HCT116 (cell line): ENCODE measurements at regions not wholly inside any gene's neighbourhood (a gene's known extent, or its start where the extent isn't known, plus 50 kb on each side); places are given as distances from the start of the nearest gene placed in this dataset.

Experiments used
- ATAC-seq: fragments of 200-7000 bp; cut with Tn5 transposase; 2 replicates; pipeline ENCODE4 v1.9.1; 2020; ENCODE audit warnings: mild to moderate bottlenecking, moderate library complexity
- BruUV-seq: library from RNA; stranded (reverse); fragments of 400-500 nt; replicated peaks from 2 replicates; lab custom pipeline; 2021; lab: Mats Ljungman, UMichigan
- CTCF ChIA-PET: fragments of 300-600 bp; sonication (Branson Sonifier 250); formaldehyde crosslinking; loops from one replicate; lab custom pipeline; 2021; ENCODE audit warnings: antibody characterized with exemption; lab: Charles Lee
- POLR2A ChIA-PET: fragments of 300-600, 350-600 bp; sonication (Branson Sonifier 250); formaldehyde crosslinking; loops from one replicate; lab custom pipeline; 2021; ENCODE audit warnings: antibody characterized with exemption; lab: Charles Lee
- RAD21 ChIA-PET, 2 experiments: fragments of 300-600 bp; sonication (Branson Sonifier 250); formaldehyde crosslinking; loops; one replicate each; lab custom pipeline; 2023; ENCODE audit warnings: low total read pairs in 2 of 2; ENCODE audit not compliant: uncharacterized antibody in 2 of 2, unreplicated experiment in 2 of 2, low non-redundant PET in 1 of 2; lab: Charles Lee
- DNase-seq: peaks from one replicate; pipeline ENCODE4 v3.0.0-alpha.2; 2010; ENCODE audit warnings: low read depth, low spot score
- H2AFZ ChIP-seq: fragments of 200-600 bp; shearing (Covaris generic), sonication (generic); 2 replicates; pipeline ENCODE4 v1.6.1; 2017; ENCODE audit warnings: low read depth, mixed run types, mixed read lengths, antibody characterized with exemption, low read length; ENCODE audit not compliant: poor library complexity, severe bottlenecking
- H3K27ac ChIP-seq: 2 replicates; pipeline ENCODE4 v1.5.1; 2012; ENCODE audit warnings: low read depth, low read length
- H3K27me3 ChIP-seq: fragments of 200-600 bp; sonication (generic); 2 replicates; pipeline ENCODE4 v1.6.1; 2016; ENCODE audit warnings: mixed run types, low read length, mixed read lengths; ENCODE audit not compliant: insufficient read depth
- H3K36me3 ChIP-seq, 2 experiments: fragments of 200-500 bp in 1 of 2; fragments of 200-600 bp in 1 of 2; sonication (Bioruptor generic) in 1 of 2; sonication (generic) in 1 of 2; 2 replicates each; pipeline versions ENCODE4 v1.5.1 to v1.6.1; 2014 to 2016; ENCODE audit warnings: low read length in 2 of 2, inconsistent platforms in 1 of 2, mixed read lengths in 1 of 2, mixed run types in 1 of 2; ENCODE audit not compliant: insufficient read depth in 2 of 2, control insufficient read depth in 1 of 2
- H3K4me1 ChIP-seq, 2 experiments: fragments of 200-600 bp in 1 of 2; sonication (generic) in 1 of 2; 2 replicates each; pipeline versions ENCODE4 v1.5.1 to v1.6.1; 2012 to 2017; ENCODE audit warnings: low read length in 2 of 2, inconsistent platforms in 1 of 2, mild to moderate bottlenecking in 1 of 2, mixed read lengths in 1 of 2, mixed run types in 1 of 2, moderate library complexity in 1 of 2; ENCODE audit not compliant: insufficient read depth in 2 of 2, control insufficient read depth in 1 of 2
- H3K4me2 ChIP-seq: fragments of 200-600 bp; sonication (generic); 2 replicates; pipeline ENCODE4 v1.6.1; 2017; ENCODE audit warnings: mixed run types, low read length, mixed read lengths
- H3K4me3 ChIP-seq, 2 experiments: fragments of 200-600 bp in 1 of 2; sonication (generic) in 1 of 2; replicated peaks in 1 of 2; 2 replicates each; pipeline ENCODE4 v1.5.1; 2011 to 2016; ENCODE audit warnings: low read length in 2 of 2, control low read depth in 1 of 2, low read depth in 1 of 2, mild to moderate bottlenecking in 1 of 2, mixed read lengths in 1 of 2, mixed run types in 1 of 2
- H3K79me2 ChIP-seq: fragments of 200-600 bp; sonication (generic); 2 replicates; pipeline ENCODE4 v1.6.1; 2017; ENCODE audit warnings: mild to moderate bottlenecking, mixed run types, low read length, moderate library complexity, mixed read lengths; ENCODE audit not compliant: insufficient read depth
- H3K9ac ChIP-seq: fragments of 200-600 bp; sonication (generic); 2 replicates; pipeline ENCODE4 v1.6.1; 2016; ENCODE audit warnings: low read length, mixed read lengths
- H3K9me2 ChIP-seq: fragments of 200-600 bp; sonication (generic), shearing (Covaris generic); 2 replicates; pipeline ENCODE4 v1.6.1; 2017; ENCODE audit warnings: mixed run types, mild to moderate bottlenecking, moderate library complexity; ENCODE audit not compliant: insufficient read depth
- H3K9me3 ChIP-seq, 2 experiments: fragments of 200-500 bp in 1 of 2; fragments of 200-600 bp in 1 of 2; sonication (Bioruptor generic) in 1 of 2; sonication (generic) in 1 of 2; 2 replicates each; pipeline ENCODE4 v1.6.1; 2014 to 2017; ENCODE audit warnings: low read length in 2 of 2, mixed read lengths in 2 of 2, inconsistent platforms in 1 of 2, low read depth in 1 of 2, mild to moderate bottlenecking in 1 of 2, mixed run types in 1 of 2, moderate library complexity in 1 of 2; ENCODE audit not compliant: control insufficient read depth in 1 of 2, insufficient read depth in 1 of 2
- H4K20me1 ChIP-seq: fragments of 200-600 bp; sonication (generic), shearing (Covaris generic); 2 replicates; pipeline ENCODE4 v1.6.1; 2017; ENCODE audit warnings: mixed run types, mild to moderate bottlenecking, moderate library complexity; ENCODE audit not compliant: insufficient read depth
- CBX3 ChIP-seq: IDR thresholded peaks from 2 replicates; pipeline ENCODE4 v1.6.1; 2012; ENCODE audit warnings: low read depth
- CTCF ChIP-seq, 3 experiments: fragments of 200-600 bp in 1 of 3; sonication (generic) in 1 of 3; IDR thresholded peaks in 2 of 3; conservative IDR thresholded peaks in 1 of 3; 2 replicates each; pipeline ENCODE4 v1.5.1; 2012 to 2017; ENCODE audit warnings: low read depth in 2 of 3, low read length in 2 of 3, antibody characterized with exemption in 1 of 3, borderline replicate concordance in 1 of 3, control low read depth in 1 of 3, mild to moderate bottlenecking in 1 of 3, mixed read lengths in 1 of 3, mixed run types in 1 of 3, moderate library complexity in 1 of 3; ENCODE audit not compliant: insufficient read depth in 1 of 3
- EGR1 ChIP-seq: IDR thresholded peaks from 2 replicates; pipeline ENCODE4 v1.6.1; 2012; ENCODE audit warnings: low read depth
- ELF1 ChIP-seq: IDR thresholded peaks from 2 replicates; pipeline ENCODE4 v1.6.1; 2012; ENCODE audit warnings: low read depth, borderline replicate concordance
- EZH2phosphoT487 ChIP-seq: fragments of 200-600 bp; IDR thresholded peaks from 2 replicates; pipeline ENCODE4 v1.6.1; 2018; ENCODE audit warnings: antibody characterized with exemption, borderline replicate concordance
- FOSL1 ChIP-seq: IDR thresholded peaks from 2 replicates; pipeline ENCODE4 v1.6.1; 2012; ENCODE audit warnings: low read depth
- JUND ChIP-seq: IDR thresholded peaks from 2 replicates; pipeline ENCODE4 v1.6.1; 2012
- POLR2A ChIP-seq: IDR thresholded peaks from 2 replicates; pipeline ENCODE4 v1.7.0; 2011; ENCODE audit warnings: borderline replicate concordance; ENCODE audit not compliant: insufficient read depth, insufficient read length; ENCODE audit errors: extremely low read depth
- RAD21 ChIP-seq: IDR thresholded peaks from 2 replicates; pipeline ENCODE4 v1.6.1; 2012; ENCODE audit warnings: low read depth, mild to moderate bottlenecking
- SIN3A ChIP-seq: IDR thresholded peaks from 2 replicates; pipeline ENCODE4 v1.6.1; 2012; ENCODE audit warnings: low read depth
- TCF7L2 ChIP-seq: IDR thresholded peaks from 2 replicates; pipeline ENCODE4 v1.7.0; 2011; ENCODE audit warnings: borderline replicate concordance, inconsistent platforms; ENCODE audit not compliant: insufficient read depth, insufficient read length; ENCODE audit errors: extremely low read depth
- YY1 ChIP-seq: IDR thresholded peaks from 2 replicates; pipeline ENCODE4 v1.6.1; 2011; ENCODE audit warnings: low read length, low read depth, moderate library complexity, mild to moderate bottlenecking; ENCODE audit not compliant: insufficient replicate concordance; ENCODE audit errors: extremely low read depth
- ZFX ChIP-seq: fragments of 450-650 bp; IDR thresholded peaks from 2 replicates; pipeline ENCODE4 v1.6.1; 2017
- ZNF274 ChIP-seq: fragments of 200-500 bp; sonication (Bioruptor generic); IDR thresholded peaks from 2 replicates; pipeline ENCODE4 v1.6.1; 2014; ENCODE audit warnings: mild to moderate bottlenecking, low read depth, low read length, inconsistent platforms
- intact Hi-C: fragments of 100-400 bp; cut with micrococcal nuclease; formaldehyde crosslinking; loops from 2 replicates; pipeline ENCODE4 v1.10.0; 2022
- TF ChIP-seq, protein P1 (sequence below): IDR thresholded peaks from 2 replicates; pipeline ENCODE4 v1.6.1; 2012; ENCODE audit warnings: low read depth
- TF ChIP-seq, protein P2 (sequence below): IDR thresholded peaks from 2 replicates; pipeline ENCODE4 v1.6.1; 2011; ENCODE audit warnings: mild to moderate bottlenecking, low read length, moderate library complexity; ENCODE audit not compliant: insufficient replicate concordance; ENCODE audit errors: extremely low read depth
- TF ChIP-seq, protein P3 (sequence below): IDR thresholded peaks from 2 replicates; pipeline ENCODE4 v1.6.1; 2012

DNA sequence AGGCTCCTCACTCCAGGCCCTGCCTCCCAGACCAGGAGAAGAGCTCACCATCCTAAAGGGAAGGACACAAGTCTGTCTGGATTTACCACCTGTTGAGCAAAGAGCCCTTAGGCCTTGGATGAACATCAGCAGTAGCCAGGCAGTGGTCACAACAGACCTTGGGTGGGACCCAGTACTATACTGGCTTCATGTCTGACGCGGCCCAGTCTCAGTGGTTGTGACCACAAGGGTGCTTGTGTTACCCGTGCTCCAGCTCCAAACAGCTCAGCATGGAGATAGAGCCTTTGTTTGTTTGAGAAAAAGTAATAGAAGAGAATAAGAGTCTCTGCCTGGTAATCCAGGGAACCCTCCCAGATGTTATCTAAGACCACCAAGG, 617.4 kb downstream of the BRINP1 start (continued):
- no peak for TF ChIP-seq ZNF274
- no peak for TF ChIP-seq EGR1

GRCh38 chr9:118761016-118761790, 608.0 kb downstream of the BRINP1 start:
- DNase-seq (no peak), ATAC-seq (no peak)
- ChIA-PET POLR2A (no interaction called here), CTCF (no interaction called here), RAD21 (no interaction called here)
- Histone ChIP-seq H3K4me1 (no peaks in the 10 kb centered on the region), H3K9ac (no peak overlapping the region), H2AFZ (no peak overlapping the region), H3K79me2 (no peaks in the 10 kb centered on the region), H3K27me3 (no peaks in the 10 kb centered on the region), H3K9me3 (peaks cover 17 to 25% of the 10 kb centered on the region in 2 experiments; a peak in 2 of 4 replicates), H3K4me2 (no peak overlapping the region), H3K9me2 (no peaks in the 10 kb centered on the region), H3K27ac (no peak overlapping the region), H3K4me3 (no peak overlapping the region), H3K36me3 (no peaks in the 10 kb centered on the region), H4K20me1 (no peaks in the 10 kb centered on the region)
- no TSS peak for BruUV-seq
- intact Hi-C loops = no loop called here
- TF ChIP-seq CBX3 (no peak), RAD21 (no peak), SIN3A (no peak), POLR2A (no peak), CTCF (IDR thresholded peaks at IDR 0.05 in 2 of 3, conservative IDR thresholded peaks at IDR 0.05 in 1 of 3; ENCODE audit: borderline replicate concordance in 1 of 3, insufficient read depth in 1 of 3, low read depth in 2 of 3, low read length in 2 of 3) (no peak), JUND (no peak), ELF1 (no peak), TCF7L2 (no peak), FOSL1 (no peak), YY1 (no peak), ZNF274 (no peak), EZH2phosphoT487 (no peak), ZFX (no peak)
- TF ChIP-seq, protein P1, sequence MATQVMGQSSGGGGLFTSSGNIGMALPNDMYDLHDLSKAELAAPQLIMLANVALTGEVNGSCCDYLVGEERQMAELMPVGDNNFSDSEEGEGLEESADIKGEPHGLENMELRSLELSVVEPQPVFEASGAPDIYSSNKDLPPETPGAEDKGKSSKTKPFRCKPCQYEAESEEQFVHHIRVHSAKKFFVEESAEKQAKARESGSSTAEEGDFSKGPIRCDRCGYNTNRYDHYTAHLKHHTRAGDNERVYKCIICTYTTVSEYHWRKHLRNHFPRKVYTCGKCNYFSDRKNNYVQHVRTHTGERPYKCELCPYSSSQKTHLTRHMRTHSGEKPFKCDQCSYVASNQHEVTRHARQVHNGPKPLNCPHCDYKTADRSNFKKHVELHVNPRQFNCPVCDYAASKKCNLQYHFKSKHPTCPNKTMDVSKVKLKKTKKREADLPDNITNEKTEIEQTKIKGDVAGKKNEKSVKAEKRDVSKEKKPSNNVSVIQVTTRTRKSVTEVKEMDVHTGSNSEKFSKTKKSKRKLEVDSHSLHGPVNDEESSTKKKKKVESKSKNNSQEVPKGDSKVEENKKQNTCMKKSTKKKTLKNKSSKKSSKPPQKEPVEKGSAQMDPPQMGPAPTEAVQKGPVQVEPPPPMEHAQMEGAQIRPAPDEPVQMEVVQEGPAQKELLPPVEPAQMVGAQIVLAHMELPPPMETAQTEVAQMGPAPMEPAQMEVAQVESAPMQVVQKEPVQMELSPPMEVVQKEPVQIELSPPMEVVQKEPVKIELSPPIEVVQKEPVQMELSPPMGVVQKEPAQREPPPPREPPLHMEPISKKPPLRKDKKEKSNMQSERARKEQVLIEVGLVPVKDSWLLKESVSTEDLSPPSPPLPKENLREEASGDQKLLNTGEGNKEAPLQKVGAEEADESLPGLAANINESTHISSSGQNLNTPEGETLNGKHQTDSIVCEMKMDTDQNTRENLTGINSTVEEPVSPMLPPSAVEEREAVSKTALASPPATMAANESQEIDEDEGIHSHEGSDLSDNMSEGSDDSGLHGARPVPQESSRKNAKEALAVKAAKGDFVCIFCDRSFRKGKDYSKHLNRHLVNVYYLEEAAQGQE = no peak
- TF ChIP-seq, protein P2, sequence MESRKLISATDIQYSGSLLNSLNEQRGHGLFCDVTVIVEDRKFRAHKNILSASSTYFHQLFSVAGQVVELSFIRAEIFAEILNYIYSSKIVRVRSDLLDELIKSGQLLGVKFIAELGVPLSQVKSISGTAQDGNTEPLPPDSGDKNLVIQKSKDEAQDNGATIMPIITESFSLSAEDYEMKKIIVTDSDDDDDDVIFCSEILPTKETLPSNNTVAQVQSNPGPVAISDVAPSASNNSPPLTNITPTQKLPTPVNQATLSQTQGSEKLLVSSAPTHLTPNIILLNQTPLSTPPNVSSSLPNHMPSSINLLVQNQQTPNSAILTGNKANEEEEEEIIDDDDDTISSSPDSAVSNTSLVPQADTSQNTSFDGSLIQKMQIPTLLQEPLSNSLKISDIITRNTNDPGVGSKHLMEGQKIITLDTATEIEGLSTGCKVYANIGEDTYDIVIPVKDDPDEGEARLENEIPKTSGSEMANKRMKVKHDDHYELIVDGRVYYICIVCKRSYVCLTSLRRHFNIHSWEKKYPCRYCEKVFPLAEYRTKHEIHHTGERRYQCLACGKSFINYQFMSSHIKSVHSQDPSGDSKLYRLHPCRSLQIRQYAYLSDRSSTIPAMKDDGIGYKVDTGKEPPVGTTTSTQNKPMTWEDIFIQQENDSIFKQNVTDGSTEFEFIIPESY = no peak
- TF ChIP-seq, protein P3, sequence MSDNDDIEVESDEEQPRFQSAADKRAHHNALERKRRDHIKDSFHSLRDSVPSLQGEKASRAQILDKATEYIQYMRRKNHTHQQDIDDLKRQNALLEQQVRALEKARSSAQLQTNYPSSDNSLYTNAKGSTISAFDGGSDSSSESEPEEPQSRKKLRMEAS = no peak
